ENCODE measurements at regions not wholly inside any gene's neighbourhood (a gene's known extent, or its start where the extent isn't known, plus 50 kb on each side); places are given as distances from the start of the nearest gene placed in this dataset.

GRCh38 chr12:11580125-11580751 is 69.2 kb upstream of the ETV6 start (continued):
- TF ChIP-seq MYBL2 (CRISPR knock-in tag; IDR thresholded peaks at IDR 0.05), result no peak
- no peak for TF ChIP-seq MAX (CRISPR knock-in tag; IDR thresholded peaks at IDR 0.05)
- no peak for TF ChIP-seq CDX4 (CRISPR knock-in tag; IDR thresholded peaks at IDR 0.05; ENCODE audit: borderline replicate concordance)
- no peak for TF ChIP-seq SOX15 (CRISPR knock-in tag; IDR thresholded peaks at IDR 0.05)

- Mint-ChIP-seq H3K36me3 (no peaks in the 10 kb centered on the region), H3K4me3 (no peak overlapping the region), H3K27ac (no peak overlapping the region; the same call in 1 of the 2 replicates), H3K4me1 (peaks cover 11% of the 10 kb centered on the region), H3K9me3 (no peaks in the 10 kb centered on the region), H3K27me3 (ENCODE audit: low read depth) (no peaks in the 10 kb centered on the region)
- TF ChIP-seq ELF4 (CRISPR knock-in tag; IDR thresholded peaks at IDR 0.05; ENCODE audit: low read depth) (no peak), GTF2I (CRISPR knock-in tag; conservative IDR thresholded peaks at IDR 0.05) (no peak), CTCF (IDR thresholded peaks at IDR 0.05) (peak; percentile 55), USF2 (CRISPR knock-in tag; IDR thresholded peaks at IDR 0.05) (no peak), AFF4 (CRISPR knock-in tag; IDR thresholded peaks at IDR 0.05; ENCODE audit: borderline replicate concordance) (no peak)
- ATAC-seq (no peak), DNase-seq (ENCODE audit: low spot score) (peak; percentile 48)
- POLR2A ChIA-PET, result no interaction called here
- CTCF ChIA-PET, result interaction anchor here (0.6 to 4.5 kb wide), 36 partner anchors 9 to 500 kb away, joined by 3 to 42 read pairs (median 3); partner anchors contain the start of gene ETV6
Measured at GRCh38 chr12:11581179-11581755, 68.2 kb upstream of the ETV6 start.

GRCh38 chr12:11584221-11584855 is 65.1 kb upstream of the ETV6 start:
- Mint-ChIP-seq H3K9me3 (peaks cover 9% of the 10 kb centered on the region; the same call in 1 of the 2 replicates), H3K4me1 (peaks cover 12% of the 10 kb centered on the region), H3K4me3 (no peak overlapping the region), H3K27ac (no peak overlapping the region), H3K27me3 (ENCODE audit: low read depth) (no peaks in the 10 kb centered on the region), H3K36me3 (no peaks in the 10 kb centered on the region)
- no peak for DNase-seq (ENCODE audit: low spot score)
- POLR2A ChIA-PET, result interaction anchor here (0.8 to 1.0 kb wide), 2 partner anchors 271 to 366 kb away, joined by 3 to 11 read pairs; no protein-coding TSS in a partner anchor
- ATAC-seq, result no peak
- CTCF ChIA-PET, result interaction anchor here (0.6 to 1.7 kb wide), 4 partner anchors 12 to 451 kb away, joined by 3 to 5 read pairs (median 4); no protein-coding TSS in a partner anchor
- TF ChIP-seq ATF3 (CRISPR knock-in tag; conservative IDR thresholded peaks at IDR 0.05) (no peak), ATF2 (CRISPR knock-in tag; IDR thresholded peaks at IDR 0.05; ENCODE audit: borderline replicate concordance, low read depth) (no peak)

Measured in WTC11 (cell line).